ENCODE measurements at regions not wholly inside any gene's neighbourhood (a gene's known extent, or its start where the extent isn't known, plus 50 kb on each side); places are given as distances from the start of the nearest gene placed in this dataset.

DNA sequence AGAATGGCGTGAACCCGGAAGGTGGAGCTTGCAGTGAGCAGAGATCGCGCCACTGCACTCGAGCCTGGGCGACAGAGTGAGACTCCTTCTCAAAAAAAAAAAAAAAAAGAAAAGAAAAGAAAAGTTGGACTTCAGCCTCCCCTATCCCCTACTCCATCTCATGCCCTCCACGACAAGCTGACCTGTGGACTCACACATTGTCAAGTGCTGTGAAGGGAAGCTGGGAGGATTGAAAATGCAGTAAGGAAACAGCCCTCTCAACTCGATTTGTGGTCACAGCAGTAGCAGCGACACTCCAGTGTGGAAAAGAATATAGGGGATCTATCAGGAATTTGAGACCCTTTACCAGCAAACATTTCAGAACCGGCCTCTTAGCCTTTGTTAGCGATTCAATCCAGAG, 103.6 kb upstream of the SVIL start:
- WGBS, result 94% methylated on average over 11 of the region's 11 CpGs
- no peaks in the 10 kb centered on the region for H3K9me3 ChIP-seq (ENCODE audit: control insufficient read depth in 4 of 4, low read length in 3 of 4)
- H3K4me3 ChIP-seq (ENCODE audit: low read depth in 1 of 3, low read length in 3 of 3), result no peak overlapping the region
- no peaks in the 10 kb centered on the region for H3K36me3 ChIP-seq (ENCODE audit: control insufficient read depth in 4 of 4, insufficient read depth in 3 of 4, low read depth in 1 of 4, low read length in 3 of 4)
- DNase-seq (ENCODE audit: low spot score), result no peak
- H3K27me3 ChIP-seq (ENCODE audit: control insufficient read depth in 4 of 4, insufficient read depth in 4 of 4, low read length in 3 of 4), result no peaks in the 10 kb centered on the region
- no peak overlapping the region for H3K9ac ChIP-seq (ENCODE audit: low read depth in 1 of 2, low read length in 2 of 2)
- H3K4me1 ChIP-seq (ENCODE audit: control insufficient read depth in 4 of 4, insufficient read depth in 4 of 4, low read length in 3 of 4), result peaks cover 0 to 26% (median 8%) of the 10 kb centered on the region in 4 donors
- no peak overlapping the region for H3K27ac ChIP-seq (ENCODE audit: low read depth in 1 of 2, low read length in 2 of 2)
- TF ChIP-seq, protein P1, sequence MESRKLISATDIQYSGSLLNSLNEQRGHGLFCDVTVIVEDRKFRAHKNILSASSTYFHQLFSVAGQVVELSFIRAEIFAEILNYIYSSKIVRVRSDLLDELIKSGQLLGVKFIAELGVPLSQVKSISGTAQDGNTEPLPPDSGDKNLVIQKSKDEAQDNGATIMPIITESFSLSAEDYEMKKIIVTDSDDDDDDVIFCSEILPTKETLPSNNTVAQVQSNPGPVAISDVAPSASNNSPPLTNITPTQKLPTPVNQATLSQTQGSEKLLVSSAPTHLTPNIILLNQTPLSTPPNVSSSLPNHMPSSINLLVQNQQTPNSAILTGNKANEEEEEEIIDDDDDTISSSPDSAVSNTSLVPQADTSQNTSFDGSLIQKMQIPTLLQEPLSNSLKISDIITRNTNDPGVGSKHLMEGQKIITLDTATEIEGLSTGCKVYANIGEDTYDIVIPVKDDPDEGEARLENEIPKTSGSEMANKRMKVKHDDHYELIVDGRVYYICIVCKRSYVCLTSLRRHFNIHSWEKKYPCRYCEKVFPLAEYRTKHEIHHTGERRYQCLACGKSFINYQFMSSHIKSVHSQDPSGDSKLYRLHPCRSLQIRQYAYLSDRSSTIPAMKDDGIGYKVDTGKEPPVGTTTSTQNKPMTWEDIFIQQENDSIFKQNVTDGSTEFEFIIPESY (IDR thresholded peaks at IDR 0.05), result no peak
- TF ChIP-seq RXRA (IDR thresholded peaks at IDR 0.05), result no peak
- TF ChIP-seq, protein P2, sequence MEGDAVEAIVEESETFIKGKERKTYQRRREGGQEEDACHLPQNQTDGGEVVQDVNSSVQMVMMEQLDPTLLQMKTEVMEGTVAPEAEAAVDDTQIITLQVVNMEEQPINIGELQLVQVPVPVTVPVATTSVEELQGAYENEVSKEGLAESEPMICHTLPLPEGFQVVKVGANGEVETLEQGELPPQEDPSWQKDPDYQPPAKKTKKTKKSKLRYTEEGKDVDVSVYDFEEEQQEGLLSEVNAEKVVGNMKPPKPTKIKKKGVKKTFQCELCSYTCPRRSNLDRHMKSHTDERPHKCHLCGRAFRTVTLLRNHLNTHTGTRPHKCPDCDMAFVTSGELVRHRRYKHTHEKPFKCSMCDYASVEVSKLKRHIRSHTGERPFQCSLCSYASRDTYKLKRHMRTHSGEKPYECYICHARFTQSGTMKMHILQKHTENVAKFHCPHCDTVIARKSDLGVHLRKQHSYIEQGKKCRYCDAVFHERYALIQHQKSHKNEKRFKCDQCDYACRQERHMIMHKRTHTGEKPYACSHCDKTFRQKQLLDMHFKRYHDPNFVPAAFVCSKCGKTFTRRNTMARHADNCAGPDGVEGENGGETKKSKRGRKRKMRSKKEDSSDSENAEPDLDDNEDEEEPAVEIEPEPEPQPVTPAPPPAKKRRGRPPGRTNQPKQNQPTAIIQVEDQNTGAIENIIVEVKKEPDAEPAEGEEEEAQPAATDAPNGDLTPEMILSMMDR (IDR thresholded peaks at IDR 0.05; ENCODE audit: low read depth, low read length, missing input control), result no peak
- TF ChIP-seq FOXA2 (IDR thresholded peaks at IDR 0.05), result no peak
- TF ChIP-seq, protein P3, sequence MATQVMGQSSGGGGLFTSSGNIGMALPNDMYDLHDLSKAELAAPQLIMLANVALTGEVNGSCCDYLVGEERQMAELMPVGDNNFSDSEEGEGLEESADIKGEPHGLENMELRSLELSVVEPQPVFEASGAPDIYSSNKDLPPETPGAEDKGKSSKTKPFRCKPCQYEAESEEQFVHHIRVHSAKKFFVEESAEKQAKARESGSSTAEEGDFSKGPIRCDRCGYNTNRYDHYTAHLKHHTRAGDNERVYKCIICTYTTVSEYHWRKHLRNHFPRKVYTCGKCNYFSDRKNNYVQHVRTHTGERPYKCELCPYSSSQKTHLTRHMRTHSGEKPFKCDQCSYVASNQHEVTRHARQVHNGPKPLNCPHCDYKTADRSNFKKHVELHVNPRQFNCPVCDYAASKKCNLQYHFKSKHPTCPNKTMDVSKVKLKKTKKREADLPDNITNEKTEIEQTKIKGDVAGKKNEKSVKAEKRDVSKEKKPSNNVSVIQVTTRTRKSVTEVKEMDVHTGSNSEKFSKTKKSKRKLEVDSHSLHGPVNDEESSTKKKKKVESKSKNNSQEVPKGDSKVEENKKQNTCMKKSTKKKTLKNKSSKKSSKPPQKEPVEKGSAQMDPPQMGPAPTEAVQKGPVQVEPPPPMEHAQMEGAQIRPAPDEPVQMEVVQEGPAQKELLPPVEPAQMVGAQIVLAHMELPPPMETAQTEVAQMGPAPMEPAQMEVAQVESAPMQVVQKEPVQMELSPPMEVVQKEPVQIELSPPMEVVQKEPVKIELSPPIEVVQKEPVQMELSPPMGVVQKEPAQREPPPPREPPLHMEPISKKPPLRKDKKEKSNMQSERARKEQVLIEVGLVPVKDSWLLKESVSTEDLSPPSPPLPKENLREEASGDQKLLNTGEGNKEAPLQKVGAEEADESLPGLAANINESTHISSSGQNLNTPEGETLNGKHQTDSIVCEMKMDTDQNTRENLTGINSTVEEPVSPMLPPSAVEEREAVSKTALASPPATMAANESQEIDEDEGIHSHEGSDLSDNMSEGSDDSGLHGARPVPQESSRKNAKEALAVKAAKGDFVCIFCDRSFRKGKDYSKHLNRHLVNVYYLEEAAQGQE (IDR thresholded peaks at IDR 0.05), result no peak
- TF ChIP-seq JUND (IDR thresholded peaks at IDR 0.05), result no peak
- TF ChIP-seq RAD21 (IDR thresholded peaks at IDR 0.05), result no peak
- TF ChIP-seq EGR1 (IDR thresholded peaks at IDR 0.05; ENCODE audit: low read depth in 2 of 2), result no peak
- no peak for TF ChIP-seq YY1 (IDR thresholded peaks at IDR 0.05)
- TF ChIP-seq, protein P4, sequence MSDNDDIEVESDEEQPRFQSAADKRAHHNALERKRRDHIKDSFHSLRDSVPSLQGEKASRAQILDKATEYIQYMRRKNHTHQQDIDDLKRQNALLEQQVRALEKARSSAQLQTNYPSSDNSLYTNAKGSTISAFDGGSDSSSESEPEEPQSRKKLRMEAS (IDR thresholded peaks at IDR 0.05), result no peak
- TF ChIP-seq GABPA (IDR thresholded peaks at IDR 0.05 in 1 of 2, conservative IDR thresholded peaks at IDR 0.05 in 1 of 2), result no peak
- TF ChIP-seq FOXA1 (IDR thresholded peaks at IDR 0.05), result no peak
- TF ChIP-seq HNF4A (conservative IDR thresholded peaks at IDR 0.05), result no peak
- no peak for TF ChIP-seq TAF1 (conservative IDR thresholded peaks at IDR 0.05)
- no peak for TF ChIP-seq HNF4G (IDR thresholded peaks at IDR 0.05)
- no peak for TF ChIP-seq SP1 (IDR thresholded peaks at IDR 0.05)

DNA sequence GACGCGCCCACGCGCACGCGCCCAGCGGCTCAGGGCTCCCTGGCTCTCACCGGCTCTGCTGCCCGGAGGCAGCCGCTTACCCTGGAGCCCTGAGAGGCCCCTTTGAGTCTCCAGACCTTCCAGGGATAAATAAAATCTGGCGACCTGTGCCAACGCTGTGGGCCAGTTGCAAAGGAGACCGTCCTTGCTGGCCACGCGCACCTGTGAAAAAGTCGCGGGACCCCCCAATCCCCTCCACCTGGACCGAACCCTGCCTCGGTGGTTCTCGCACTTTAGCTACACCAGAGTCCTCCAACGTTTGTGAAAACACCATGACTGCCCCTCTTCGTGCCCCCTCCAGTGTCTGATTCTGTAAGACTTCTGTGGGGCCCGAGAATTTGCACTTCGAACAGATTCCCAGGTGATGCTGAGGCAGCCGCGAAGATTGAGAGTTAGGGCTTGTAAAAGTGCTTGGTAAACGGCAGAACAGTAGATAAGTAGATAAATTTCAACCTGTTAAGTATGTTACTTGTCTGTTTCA, 102.4 kb upstream of the SVIL start:
- Histone ChIP-seq H3K9ac (ENCODE audit: low read depth in 1 of 2, low read length in 2 of 2) (peak overlapping the region; percentile 0 to 68), H3K27ac (ENCODE audit: low read depth in 1 of 2, low read length in 2 of 2) (peak overlapping the region; percentile 51 to 86), H3K36me3 (ENCODE audit: control insufficient read depth in 4 of 4, insufficient read depth in 3 of 4, low read depth in 1 of 4, low read length in 3 of 4) (no peaks in the 10 kb centered on the region), H3K4me1 (ENCODE audit: control insufficient read depth in 4 of 4, insufficient read depth in 4 of 4, low read length in 3 of 4) (peaks cover 0 to 26% (median 8%) of the 10 kb centered on the region in 4 donors), H3K9me3 (ENCODE audit: control insufficient read depth in 4 of 4, low read length in 3 of 4) (no peaks in the 10 kb centered on the region), H3K27me3 (ENCODE audit: control insufficient read depth in 4 of 4, insufficient read depth in 4 of 4, low read length in 3 of 4) (no peaks in the 10 kb centered on the region), H3K4me3 (ENCODE audit: low read depth in 1 of 3, low read length in 3 of 3) (peak overlapping the region in 2 of 3 donors; percentile 27 to 95)
- no peak for TF ChIP-seq FOXA1 (IDR thresholded peaks at IDR 0.05)
- no peak for TF ChIP-seq SP1 (IDR thresholded peaks at IDR 0.05)
- TF ChIP-seq JUND (IDR thresholded peaks at IDR 0.05), result no peak
- no peak for TF ChIP-seq FOXA2 (IDR thresholded peaks at IDR 0.05)
- no peak for TF ChIP-seq TAF1 (conservative IDR thresholded peaks at IDR 0.05)
- TF ChIP-seq RXRA (IDR thresholded peaks at IDR 0.05), result no peak
- no peak for TF ChIP-seq RAD21 (IDR thresholded peaks at IDR 0.05)
- TF ChIP-seq, protein P4 (IDR thresholded peaks at IDR 0.05), result no peak
- DNase-seq (ENCODE audit: low spot score), result no peak
- WGBS, result 25% methylated on average over 27 of the region's 27 CpGs
